GM04504 (cell line): ENCODE measurements at regions not wholly inside any gene's neighbourhood (a gene's known extent, or its start where the extent isn't known, plus 50 kb on each side); places are given as distances from the start of the nearest gene placed in this dataset.

ENCODE experiments used
- DNase-seq: peaks from one replicate; pipeline ENCODE4 v3.0.0-alpha.2; 2012; ENCODE audit warnings: low read depth

DNA sequence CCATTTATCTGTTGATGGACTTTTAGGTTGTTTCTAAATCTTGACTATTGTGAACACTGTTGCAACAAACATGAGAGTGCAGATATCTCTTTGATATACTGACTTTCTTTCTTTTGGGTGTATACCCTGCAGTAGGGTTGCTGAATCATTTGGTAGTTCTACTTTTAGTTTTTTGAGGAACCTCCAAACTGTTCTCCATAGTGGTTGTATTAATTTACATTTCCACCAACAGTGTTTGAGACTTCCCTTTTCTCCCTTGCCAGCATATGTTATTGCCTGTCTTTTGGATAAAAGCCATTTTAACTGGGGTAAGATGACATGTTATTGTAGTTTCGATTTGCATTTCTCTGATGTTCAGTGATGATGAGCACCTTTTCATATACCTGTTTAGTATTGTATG, 330.0 kb downstream of the DDX10 start:
- no peak for DNase-seq

GRCh38 chr11:108997826-108998225, 333.0 kb downstream of the DDX10 start:
- no peak for DNase-seq

GRCh38 chr11:109000531-109000930, 335.7 kb downstream of the DDX10 start:
- DNase-seq, result no peak

DNA sequence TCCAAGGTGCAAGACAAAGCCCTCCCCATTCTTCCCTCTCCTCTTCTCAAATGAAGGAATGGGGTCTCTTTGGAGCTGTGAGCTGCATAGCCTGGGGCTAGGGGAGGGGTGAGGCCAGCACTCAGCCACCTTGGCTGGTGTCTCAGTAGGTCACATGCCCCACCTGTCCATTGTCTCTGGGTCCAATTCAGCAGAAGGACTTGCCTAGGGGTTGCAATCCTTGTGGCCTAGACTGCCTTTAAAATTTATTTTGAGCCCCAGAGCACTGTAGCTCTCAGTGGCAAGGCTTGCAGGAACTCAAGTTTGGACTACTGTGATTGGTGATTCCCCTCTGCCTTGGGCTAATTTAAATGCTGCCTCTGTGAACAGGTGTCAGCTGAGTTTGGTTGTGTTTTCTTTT, 336.7 kb downstream of the DDX10 start:
- DNase-seq, result no peak

- no peak for DNase-seq
These were observed 348.1 kb downstream of the DDX10 start for GRCh38 chr11:109012991-109013390.

DNA sequence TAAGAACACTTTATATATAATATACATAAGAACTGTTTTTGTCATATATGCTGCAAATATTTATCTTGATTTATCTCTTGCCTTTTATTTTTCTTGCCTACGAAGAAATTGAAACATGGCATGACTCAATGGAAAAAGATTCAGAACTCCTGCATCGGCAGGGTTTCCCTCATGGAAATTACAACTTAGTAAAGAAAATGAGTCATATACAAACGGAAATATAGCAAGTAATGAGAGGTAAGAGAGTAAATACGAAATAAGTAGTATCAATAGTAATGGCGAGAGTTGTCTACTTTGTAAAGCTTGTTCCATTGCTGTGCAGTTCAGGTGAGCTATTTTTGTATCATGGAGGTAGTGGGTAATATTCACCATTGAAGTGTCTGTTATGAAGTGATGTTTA, 350.4 kb downstream of the DDX10 start:
- DNase-seq, result no peak

DNA sequence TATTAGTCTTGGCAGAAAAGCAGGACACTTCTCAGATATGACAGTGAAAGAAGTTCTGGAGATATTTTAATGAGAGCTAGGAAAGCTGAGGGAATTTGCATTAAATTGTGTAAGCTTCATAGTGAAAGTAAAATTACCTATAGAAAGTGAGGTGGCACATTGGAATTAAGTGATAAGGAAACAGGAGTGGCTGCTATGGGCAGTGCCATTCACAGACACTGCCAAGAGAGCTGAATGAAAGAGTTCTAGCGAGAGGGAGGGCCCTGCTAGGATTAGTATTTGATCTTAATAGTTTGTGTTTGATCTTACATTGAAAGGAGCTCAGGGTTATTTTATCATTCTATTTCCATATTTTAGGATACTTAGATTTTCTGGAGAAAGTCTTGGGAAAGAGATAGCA, 351.9 kb downstream of the DDX10 start:
- DNase-seq, result no peak

DNA sequence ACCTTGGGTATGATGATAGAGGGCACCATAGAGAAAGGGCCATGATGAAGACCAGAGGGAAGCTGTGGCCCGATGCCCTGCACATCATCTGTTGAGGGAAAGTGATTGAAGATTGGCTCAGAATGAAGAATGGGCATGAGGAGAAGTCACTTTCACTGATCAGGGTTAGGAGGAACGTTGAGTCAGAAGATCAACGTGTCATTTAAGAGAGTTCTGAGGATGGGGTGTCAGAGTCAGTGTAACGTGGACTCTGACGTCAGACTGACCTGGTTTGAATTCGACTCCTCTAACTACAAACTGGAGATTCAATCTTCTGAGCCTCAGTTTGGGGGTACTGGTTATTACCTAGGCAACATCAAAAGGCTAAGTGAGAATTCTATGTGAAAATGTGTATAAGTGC, 352.6 kb downstream of the DDX10 start:
- no peak for DNase-seq

DNA sequence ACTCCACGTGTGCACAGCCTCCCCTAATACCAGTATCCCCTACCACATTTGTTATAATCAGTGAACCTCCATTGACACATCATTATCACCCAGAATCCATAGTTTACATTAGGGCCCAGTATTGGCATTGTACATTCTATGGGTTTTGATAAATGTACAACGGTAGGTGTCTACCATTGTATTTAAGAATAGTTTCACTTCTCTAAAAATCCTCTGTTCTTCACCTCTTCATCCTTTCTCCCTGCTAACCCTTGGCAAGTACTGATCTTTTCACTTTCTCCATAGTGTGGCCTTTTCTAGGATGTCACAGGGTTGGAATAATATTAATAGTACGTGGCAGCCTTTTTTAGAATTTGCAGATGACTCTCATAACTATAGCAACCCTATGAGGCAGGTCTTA, 353.8 kb downstream of the DDX10 start:
- DNase-seq, result no peak

DNA sequence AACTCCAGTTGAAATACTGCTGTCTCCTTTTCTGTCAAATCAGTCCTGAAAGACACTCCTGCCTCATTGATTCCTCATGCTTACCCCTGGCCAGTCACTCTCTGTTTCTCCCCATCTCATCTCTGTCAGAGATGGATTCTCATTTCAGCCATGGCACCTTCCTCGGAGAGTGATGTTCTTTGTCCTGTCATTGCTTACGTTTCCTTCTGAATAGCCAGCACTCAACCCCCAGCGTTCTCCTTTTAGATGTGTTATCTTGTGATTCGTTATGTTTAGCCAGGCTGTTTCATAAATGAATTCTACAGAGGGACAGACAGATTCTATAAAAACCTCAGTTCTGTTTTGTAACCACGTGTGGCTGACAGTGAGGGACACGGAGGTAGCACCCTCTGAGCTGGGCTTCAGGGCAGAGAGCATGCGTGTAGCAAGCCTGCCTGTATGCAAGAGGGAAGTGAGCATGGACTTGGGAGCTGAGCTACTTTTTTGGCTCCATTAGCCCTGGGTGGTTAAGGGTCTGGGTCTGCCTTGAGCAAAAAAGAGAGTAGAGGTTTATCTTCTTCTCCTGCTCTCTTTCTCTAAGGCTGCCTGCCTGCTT, 354.6 kb downstream of the DDX10 start:
- no peak for DNase-seq

DNA sequence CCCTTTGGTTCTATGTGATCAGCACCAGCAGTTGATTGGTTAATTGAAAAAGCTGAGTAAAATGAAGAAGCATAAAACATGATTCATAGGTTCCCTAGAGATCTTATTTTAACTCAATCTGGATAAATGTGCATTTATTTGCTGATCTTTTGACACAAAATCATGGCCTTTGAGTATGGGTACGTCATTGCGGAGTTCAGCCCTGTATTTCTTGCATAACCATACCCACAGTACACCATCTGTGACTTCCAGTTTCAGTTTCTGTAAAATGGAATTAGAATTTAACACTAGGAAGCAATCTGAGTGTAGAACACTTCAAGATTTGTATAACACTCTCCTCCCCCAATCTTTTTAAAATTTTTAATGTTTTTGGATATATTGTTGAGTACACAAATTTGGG, 358.2 kb downstream of the DDX10 start:
- no peak for DNase-seq

GRCh38 chr11:109026891-109027489, 362.1 kb downstream of the DDX10 start:
- DNase-seq, result peak; percentile 49

DNA sequence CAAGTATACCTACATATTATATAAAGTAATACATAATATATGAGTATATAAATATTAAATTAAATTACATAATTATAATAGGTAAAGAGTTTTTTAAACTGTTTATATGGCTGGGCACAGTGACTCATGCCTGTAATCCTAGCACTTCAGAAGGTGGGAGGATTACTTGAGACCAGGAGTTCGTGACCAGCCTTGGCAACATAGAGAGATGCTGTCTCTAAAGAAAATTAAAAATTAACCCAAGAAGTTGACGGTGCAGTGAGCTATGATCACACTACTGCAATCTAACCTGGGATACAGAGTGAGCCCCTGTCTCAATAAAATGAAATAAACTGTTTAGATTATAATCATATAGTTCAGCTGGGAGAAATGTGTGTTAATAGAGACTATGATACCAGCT, 363.0 kb downstream of the DDX10 start:
- no peak for DNase-seq

GRCh38 chr11:109029927-109030326, 365.1 kb downstream of the DDX10 start:
- DNase-seq, result no peak

GRCh38 chr11:109033627-109034338, 368.9 kb downstream of the DDX10 start:
- peak; percentile 88 for DNase-seq

DNA sequence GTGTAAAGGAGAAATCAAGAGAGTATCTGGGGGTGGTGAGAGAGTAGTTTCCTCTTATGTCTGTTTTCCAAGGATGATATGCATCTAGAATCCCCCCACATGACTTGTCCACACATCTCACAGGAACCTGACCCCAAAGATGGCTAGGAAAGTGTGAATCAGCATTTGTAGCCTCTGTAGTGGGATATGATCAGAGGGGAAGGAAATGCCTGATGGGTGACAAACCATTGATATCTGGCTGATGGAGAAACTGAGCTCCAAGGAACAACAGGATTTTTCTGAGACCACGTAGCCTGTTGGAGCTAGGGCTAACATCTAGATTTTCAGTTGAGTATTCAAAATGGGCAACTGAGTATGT, 369.4 kb downstream of the DDX10 start:
- DNase-seq, result no peak

GRCh38 chr11:109035284-109035683, 370.4 kb downstream of the DDX10 start:
- no peak for DNase-seq

DNA sequence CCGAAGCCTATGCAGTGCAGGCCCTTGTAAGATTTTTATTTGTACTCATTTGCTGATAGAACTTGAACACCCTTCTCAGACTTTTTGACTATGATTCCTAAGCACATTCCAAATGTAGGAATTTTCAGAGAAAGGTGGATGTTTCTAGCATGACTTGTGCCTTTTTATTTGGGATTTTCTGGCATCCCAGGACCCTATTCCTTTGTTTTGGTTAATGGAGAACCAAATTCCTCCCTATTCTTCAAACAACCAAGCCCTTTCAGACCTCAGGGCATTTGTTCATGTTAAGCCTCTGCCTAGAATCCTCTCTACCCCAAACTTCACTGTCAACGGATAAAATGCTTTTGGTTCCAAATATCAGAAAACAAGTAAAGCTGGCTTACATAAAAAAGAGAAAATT, 371.1 kb downstream of the DDX10 start:
- no peak for DNase-seq

DNA sequence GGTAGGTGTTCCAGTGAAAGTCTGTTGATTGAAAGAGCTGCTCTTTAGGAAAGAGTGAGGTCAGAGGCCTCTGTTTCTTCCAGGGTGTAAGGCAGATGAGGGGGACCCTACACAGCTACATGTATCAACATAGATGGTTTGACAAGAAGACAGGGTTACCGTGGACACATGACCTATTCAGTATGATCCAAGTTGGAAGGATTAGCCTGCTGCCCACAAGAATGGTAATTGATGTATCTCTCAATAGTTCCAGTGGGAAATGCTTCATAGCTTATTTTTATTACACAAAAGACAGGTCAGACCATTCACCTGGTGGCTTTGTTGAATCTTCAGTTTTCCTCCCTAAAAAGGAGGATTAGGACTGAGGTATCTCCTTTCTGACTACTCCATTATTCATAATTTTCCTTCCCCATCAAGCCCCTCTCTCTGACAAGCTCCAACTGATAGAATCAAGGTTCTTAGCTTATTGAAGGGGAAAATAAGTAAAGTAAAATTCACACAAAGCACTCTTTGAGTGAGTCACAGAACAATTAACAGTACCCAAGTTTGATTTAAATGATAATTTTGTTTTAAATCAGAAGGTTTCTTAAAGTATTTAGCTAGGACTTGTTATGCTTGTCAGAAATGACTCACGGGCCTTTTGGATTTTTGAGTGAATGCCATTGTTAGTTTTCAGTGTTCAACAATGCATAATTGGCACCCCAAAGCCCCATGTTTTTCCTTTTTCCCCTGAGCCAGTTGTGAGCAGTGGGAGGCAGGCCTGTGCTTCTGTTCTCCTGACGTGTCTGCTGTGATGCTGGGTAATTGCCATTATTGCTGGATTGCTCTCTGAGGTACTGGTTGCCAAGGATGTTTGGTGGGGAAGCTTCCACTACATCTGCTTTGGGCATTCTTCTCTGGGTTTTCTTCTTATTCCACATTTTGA, 373.2 kb downstream of the DDX10 start:
- DNase-seq, result peak; percentile 94

DNA sequence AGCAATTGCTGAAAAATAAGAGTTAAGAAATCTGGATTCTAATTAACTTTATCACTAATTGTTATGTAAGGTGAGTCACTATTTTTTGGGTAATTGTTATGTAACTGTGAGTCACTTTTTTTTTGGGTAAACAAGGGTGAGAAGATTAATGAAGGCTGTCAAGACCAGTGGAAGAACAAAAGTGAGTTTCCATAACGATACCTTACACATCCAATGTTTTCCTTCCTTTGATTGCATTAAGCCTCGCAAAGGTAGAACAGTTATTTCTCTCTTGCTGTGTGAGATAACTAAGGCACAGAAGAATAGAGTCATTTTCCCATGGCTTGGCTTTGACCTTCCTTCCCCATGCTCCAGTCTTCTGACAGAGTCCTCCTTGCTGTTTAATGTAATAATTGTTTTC, 374.7 kb downstream of the DDX10 start:
- no peak for DNase-seq

DNA sequence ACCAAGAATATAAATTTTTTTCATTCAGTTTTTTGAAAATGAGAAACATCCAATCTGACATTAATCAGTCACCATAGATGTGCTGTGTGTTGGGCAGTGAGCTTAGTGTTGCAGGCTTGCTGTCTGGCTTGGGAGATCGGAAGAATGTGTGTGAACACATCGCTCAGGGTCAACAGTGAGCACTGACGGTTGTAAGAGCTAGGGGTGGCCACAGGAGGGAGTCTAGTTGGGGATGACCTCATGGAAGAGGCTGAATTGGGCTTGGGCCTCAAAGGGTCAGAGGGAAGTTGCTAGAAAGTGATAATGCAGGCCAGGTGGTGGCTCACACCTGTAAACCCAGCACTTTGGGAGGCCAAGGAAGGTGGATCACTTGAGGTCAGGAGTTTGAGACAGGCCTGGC, 375.4 kb downstream of the DDX10 start:
- no peak for DNase-seq

GRCh38 chr11:109041876-109042275, 377.0 kb downstream of the DDX10 start:
- no peak for DNase-seq

DNA sequence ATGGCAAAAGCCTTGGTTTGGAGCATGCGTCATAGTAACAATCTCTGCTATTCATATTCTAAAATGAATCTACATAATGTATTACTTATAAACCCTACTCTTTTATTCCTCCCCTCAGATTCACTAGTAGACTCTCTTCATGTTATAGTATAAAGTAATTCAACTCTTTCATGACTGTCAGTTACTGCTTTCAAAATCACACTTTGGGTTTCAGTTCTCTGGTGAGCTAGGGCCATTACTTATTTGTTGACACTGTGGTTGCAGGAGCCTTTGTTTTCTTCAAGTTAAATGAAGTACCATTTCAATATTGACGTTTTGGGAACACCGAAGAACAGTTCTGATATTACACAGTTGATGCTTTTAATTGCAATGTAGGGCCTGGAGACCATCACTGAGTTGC, 378.4 kb downstream of the DDX10 start:
- no peak for DNase-seq
